GM12878 (cell line): ENCODE measurements at regions not wholly inside any gene's neighbourhood (a gene's known extent, or its start where the extent isn't known, plus 50 kb on each side); places are given as distances from the start of the nearest gene placed in this dataset.

Experiments
- ATAC-seq: fragments of 200-7000 bp; cut with Tn5 transposase; 3 replicates; pipeline ENCODE4 v1.9.1; 2020; ENCODE audit warnings: mild to moderate bottlenecking, moderate library complexity
- BruUV-seq: library from RNA; stranded (reverse); fragments of 400-500 nt; replicated peaks from 2 replicates; lab custom pipeline; 2021; lab: Mats Ljungman, UMichigan
- CTCF ChIA-PET: fragments of 300-600 bp; sonication (Branson Sonifier 250); formaldehyde crosslinking; extraction: SDS; loops from one replicate; lab custom pipeline; 2021; ENCODE audit warnings: inconsistent platforms; lab: Yijun Ruan, JAX
- POLR2A ChIA-PET: fragments of 350-600 bp; formaldehyde crosslinking; extraction: SDS; loops from one replicate; lab custom pipeline; 2021; ENCODE audit warnings: inconsistent platforms; lab: Charles Lee
- RAD21 ChIA-PET: fragments of 300-600 bp; sonication (Branson Sonifier 250); formaldehyde crosslinking; loops from one replicate; lab custom pipeline; 2023; ENCODE audit warnings: antibody characterized with exemption; ENCODE audit not compliant: unreplicated experiment; lab: Charles Lee
- SMC1A ChIA-PET: fragments of 300-600 bp; sonication (Branson Sonifier 250); formaldehyde crosslinking; loops from one replicate; lab custom pipeline; 2023; ENCODE audit not compliant: unreplicated experiment, uncharacterized antibody; lab: Charles Lee
- DNase-seq: peaks from one replicate; pipeline ENCODE4 v3.0.0-alpha.2; 2011; ENCODE audit warnings: low read depth, low spot score
- FAIRE-seq: peaks from 3 replicates; lab custom pipeline; 2011; peaks lifted over from hg19 to GRCh38; lab: Jason Lieb, UNC
- H2AFZ ChIP-seq: 2 replicates; pipeline ENCODE4 v1.6.0; 2011; ENCODE audit warnings: low read depth, low read length, control low read depth; ENCODE audit not compliant: control insufficient read depth
- H3K27ac ChIP-seq: 2 replicates; pipeline ENCODE4 v1.5.1; 2011; ENCODE audit warnings: control low read depth; ENCODE audit not compliant: control insufficient read depth, insufficient read depth
- H3K27me3 ChIP-seq, 2 experiments: replicated peaks in 1 of 2; 2 replicates each; pipeline versions ENCODE4 v1.6.0 to v1.6.1; 2011; ENCODE audit warnings: low read length in 1 of 2; ENCODE audit not compliant: control insufficient read depth in 2 of 2, insufficient read depth in 2 of 2
- H3K36me3 ChIP-seq, 2 experiments: 2 replicates each; pipeline ENCODE4 v1.5.1; 2011; ENCODE audit warnings: low read length in 1 of 2; ENCODE audit not compliant: control insufficient read depth in 2 of 2, insufficient read depth in 2 of 2
- H3K4me1 ChIP-seq: 2 replicates; pipeline ENCODE4 v1.6.1; 2011; ENCODE audit warnings: mild to moderate bottlenecking, low read length, moderate library complexity, mixed read lengths; ENCODE audit not compliant: control insufficient read depth, insufficient read depth
- H3K4me2 ChIP-seq: 2 replicates; pipeline ENCODE4 v1.6.0; 2011; ENCODE audit warnings: control low read depth; ENCODE audit not compliant: control insufficient read depth, insufficient read depth
- H3K4me3 ChIP-seq: fragments of 200-600 bp; sonication (generic); 2 replicates; pipeline ENCODE4 v1.5.1; 2016
- H3K79me2 ChIP-seq: 2 replicates; pipeline ENCODE4 v1.6.0; 2011; ENCODE audit warnings: low read length; ENCODE audit not compliant: control insufficient read depth, insufficient read depth
- H3K9ac ChIP-seq: 2 replicates; pipeline ENCODE4 v1.8.0; 2011; ENCODE audit warnings: low read length, control low read depth, mixed read lengths; ENCODE audit not compliant: control insufficient read depth, insufficient read depth
- H3K9me3 ChIP-seq: replicated peaks from 3 replicates; pipeline ENCODE4 v1.5.1; 2011; ENCODE audit warnings: mild to moderate bottlenecking, low read length; ENCODE audit not compliant: control insufficient read depth, insufficient read depth
- H4K20me1 ChIP-seq: 2 replicates; pipeline ENCODE4 v1.6.0; 2011; ENCODE audit not compliant: control insufficient read depth, insufficient read depth
- BACH1 ChIP-seq: fragments of 450-650 bp; IDR thresholded peaks from 2 replicates; pipeline ENCODE4 v1.6.1; 2017; ENCODE audit warnings: mild to moderate bottlenecking, borderline replicate concordance
- BMI1 ChIP-seq: fragments of 450-650 bp; IDR thresholded peaks from 2 replicates; pipeline ENCODE4 v1.6.1; 2016; ENCODE audit warnings: mild to moderate bottlenecking, moderate library complexity, borderline replicate concordance
- BRCA1 ChIP-seq: IDR thresholded peaks from 2 replicates; pipeline ENCODE4 v1.6.1; 2011; ENCODE audit warnings: low read depth, low read length, improper control_type of control experiment
- EGR1 ChIP-seq, 2 experiments: IDR thresholded peaks; 1 replicate in 1 of 2; 2 replicates in 1 of 2; pipeline ENCODE4 v1.6.1; 2011 to 2012; ENCODE audit warnings: low read depth in 2 of 2, low read length in 2 of 2, borderline replicate concordance in 1 of 2, mild to moderate bottlenecking in 1 of 2, moderate library complexity in 1 of 2
- MEF2A ChIP-seq: IDR thresholded peaks from 2 replicates; pipeline ENCODE4 v1.6.1; 2011; ENCODE audit warnings: low read depth, mild to moderate bottlenecking, low read length, moderate library complexity; ENCODE audit not compliant: insufficient read depth
- MYC ChIP-seq: IDR thresholded peaks from 2 replicates; pipeline ENCODE4 v1.6.1; 2011; ENCODE audit warnings: mild to moderate bottlenecking, low read length, moderate library complexity, inconsistent platforms; ENCODE audit not compliant: insufficient read depth, insufficient replicate concordance, insufficient read length, severe bottlenecking
- NRF1 ChIP-seq: conservative IDR thresholded peaks from 2 replicates; pipeline ENCODE4 v1.6.1; 2011; ENCODE audit warnings: mild to moderate bottlenecking, low read depth, low read length, improper control_type of control experiment
- POU2F2 ChIP-seq: IDR thresholded peaks from 3 replicates; pipeline ENCODE4 v1.6.1; 2011; ENCODE audit warnings: low read depth, mild to moderate bottlenecking, low read length, borderline replicate concordance
- PRDM15 ChIP-seq: fragments of 450-650 bp; formaldehyde crosslinking; IDR thresholded peaks from 2 replicates; pipeline ENCODE4 v1.4.0; 2020; ENCODE audit warnings: mild to moderate bottlenecking, moderate library complexity
- RFX5 ChIP-seq: IDR thresholded peaks from 2 replicates; pipeline ENCODE4 v1.6.1; 2011; ENCODE audit warnings: low read depth, low read length, improper control_type of control experiment
- SPI1 ChIP-seq: IDR thresholded peaks from 2 replicates; pipeline ENCODE4 v1.6.1; 2011; ENCODE audit warnings: low read depth, mild to moderate bottlenecking, low read length, moderate library complexity, borderline replicate concordance; ENCODE audit not compliant: insufficient read depth
- SRF ChIP-seq, 2 experiments: IDR thresholded peaks; 2 replicates each; pipeline ENCODE4 v1.6.1; 2011; ENCODE audit warnings: low read depth in 2 of 2, low read length in 2 of 2, mild to moderate bottlenecking in 1 of 2, moderate library complexity in 1 of 2
- WGBS: methylation state at CpG from one replicate; pipeline ENCODE4 v1.1.6; 2016; ENCODE audit warnings: low lambda C conversion rate; ENCODE audit not compliant: insufficient replicate concordance, insufficient coverage; ENCODE audit errors: missing lambda C conversion rate; 5-methylcytosine and 5-hydroxymethylcytosine counted together
- in situ Hi-C: fragments of 300-500 bp; cut with MboI; formaldehyde crosslinking; loops from 9 replicates; pipeline ENCODE4 v1.14.3; 2018; ENCODE audit warnings: mixed read lengths
- intact Hi-C: fragments of 100-400 bp; cut with micrococcal nuclease; formaldehyde crosslinking; loops from one replicate; pipeline ENCODE4 v1.14.2; 2022; ENCODE audit not compliant: unreplicated experiment
- TF ChIP-seq, protein P1 (sequence below): fragments of 450-650 bp; IDR thresholded peaks from 2 replicates; pipeline ENCODE4 v1.6.1; 2017; ENCODE audit warnings: borderline replicate concordance

GRCh38 chr11:112608509-112608908 lies 347.8 kb upstream of the PLET1 start:
- ChIA-PET CTCF (interaction anchor here (3.3 kb wide), 1 partner anchor 20 kb away, joined by 11 read pairs; no protein-coding TSS in a partner anchor), SMC1A (interaction anchor here (0.6 to 1.9 kb wide), 2 partner anchors 20 to 334 kb away, joined by 3 to 6 read pairs; no protein-coding TSS in a partner anchor)

More at GRCh38 chr11:112608509-112608908, 347.8 kb upstream of the PLET1 start:
- Histone ChIP-seq H2AFZ (no peak overlapping the region), H3K27me3 (no peaks in the 10 kb centered on the region), H3K9ac (no peak overlapping the region), H4K20me1 (no peaks in the 10 kb centered on the region), H3K79me2 (no peaks in the 10 kb centered on the region), H3K4me3 (no peak overlapping the region), H3K4me1 (peaks cover 12% of the 10 kb centered on the region), H3K9me3 (no peaks in the 10 kb centered on the region), H3K36me3 (no peaks in the 10 kb centered on the region), H3K4me2 (no peak overlapping the region), H3K27ac (no peak overlapping the region)
- DNase-seq (no peak), FAIRE-seq (no peak), ATAC-seq (no peak)
- ChIA-PET RAD21 (no interaction called here), POLR2A (no interaction called here)
- intact Hi-C loops = no loop called here
- BruUV-seq = no TSS peak
- TF ChIP-seq BACH1 = no peak
- no peak for TF ChIP-seq BRCA1
- TF ChIP-seq BMI1 = no peak
- no peak for TF ChIP-seq MEF2A
- TF ChIP-seq EGR1 (IDR thresholded peaks at IDR 0.05; ENCODE audit: borderline replicate concordance in 1 of 2, low read depth in 2 of 2, low read length in 2 of 2) = no peak
- TF ChIP-seq NRF1 = no peak
- no peak for TF ChIP-seq MYC
- TF ChIP-seq, protein P1, sequence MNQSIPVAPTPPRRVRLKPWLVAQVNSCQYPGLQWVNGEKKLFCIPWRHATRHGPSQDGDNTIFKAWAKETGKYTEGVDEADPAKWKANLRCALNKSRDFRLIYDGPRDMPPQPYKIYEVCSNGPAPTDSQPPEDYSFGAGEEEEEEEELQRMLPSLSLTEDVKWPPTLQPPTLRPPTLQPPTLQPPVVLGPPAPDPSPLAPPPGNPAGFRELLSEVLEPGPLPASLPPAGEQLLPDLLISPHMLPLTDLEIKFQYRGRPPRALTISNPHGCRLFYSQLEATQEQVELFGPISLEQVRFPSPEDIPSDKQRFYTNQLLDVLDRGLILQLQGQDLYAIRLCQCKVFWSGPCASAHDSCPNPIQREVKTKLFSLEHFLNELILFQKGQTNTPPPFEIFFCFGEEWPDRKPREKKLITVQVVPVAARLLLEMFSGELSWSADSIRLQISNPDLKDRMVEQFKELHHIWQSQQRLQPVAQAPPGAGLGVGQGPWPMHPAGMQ = no peak
- no peak for TF ChIP-seq SPI1
- TF ChIP-seq PRDM15 (CRISPR knock-in tag) = no peak
- TF ChIP-seq RFX5 = no peak
- TF ChIP-seq SRF (IDR thresholded peaks at IDR 0.05; ENCODE audit: low read depth in 2 of 2, low read length in 2 of 2) = no peak
- no peak for TF ChIP-seq POU2F2
- in situ Hi-C loops = no loop called here
- WGBS = 19% methylated on average over 3 of the region's 3 CpGs
